KMS-11 (cell line): ENCODE measurements at regions not wholly inside any gene's neighbourhood (a gene's known extent, or its start where the extent isn't known, plus 50 kb on each side); places are given as distances from the start of the nearest gene placed in this dataset.

Experiments
- H2AFZ ChIP-seq: fragments of 200-600 bp; sonication (generic); 2 replicates; pipeline ENCODE4 v1.6.1; 2016; ENCODE audit warnings: antibody characterized with exemption, mixed run types, low read depth
- H3K27ac ChIP-seq: fragments of 200-600 bp; sonication (generic); 2 replicates; pipeline ENCODE4 v1.6.1; 2016; ENCODE audit warnings: mild to moderate bottlenecking, mixed run types
- H3K27me3 ChIP-seq: fragments of 200-600 bp; sonication (generic); 2 replicates; pipeline ENCODE4 v1.6.1; 2017; ENCODE audit warnings: mild to moderate bottlenecking, low read depth, mixed run types, moderate library complexity; ENCODE audit not compliant: insufficient read depth
- H3K36me3 ChIP-seq: fragments of 200-600 bp; sonication (generic); 2 replicates; pipeline ENCODE4 v1.6.1; 2017; ENCODE audit warnings: mild to moderate bottlenecking, mixed run types; ENCODE audit not compliant: insufficient read depth
- H3K4me1 ChIP-seq: fragments of 200-600 bp; sonication (generic); 2 replicates; pipeline ENCODE4 v1.6.1; 2016; ENCODE audit warnings: mild to moderate bottlenecking, low read depth, mixed run types; ENCODE audit not compliant: poor library complexity, severe bottlenecking
- H3K4me2 ChIP-seq: fragments of 200-600 bp; sonication (generic); 2 replicates; pipeline ENCODE4 v1.7.0; 2016; ENCODE audit warnings: mild to moderate bottlenecking, mixed run types
- H3K4me3 ChIP-seq: fragments of 200-600 bp; sonication (generic); IDR thresholded peaks from 2 replicates; pipeline ENCODE4 v1.6.1; 2017; ENCODE audit warnings: low read depth, low read length, mixed read lengths; ENCODE audit not compliant: insufficient read depth
- H3K79me2 ChIP-seq: fragments of 200-600 bp; sonication (generic); 2 replicates; pipeline ENCODE4 v1.6.1; 2016; ENCODE audit warnings: low read depth, mixed run types; ENCODE audit not compliant: insufficient read depth
- H3K9ac ChIP-seq: fragments of 200-600 bp; sonication (generic); 2 replicates; pipeline ENCODE4 v1.6.1; 2016; ENCODE audit warnings: mild to moderate bottlenecking, mixed run types
- H4K20me1 ChIP-seq: fragments of 200-600 bp; sonication (generic); 2 replicates; pipeline ENCODE4 v1.6.1; 2016; ENCODE audit warnings: mild to moderate bottlenecking, mixed run types; ENCODE audit not compliant: insufficient read depth
- TF ChIP-seq, protein P1 (sequence below): fragments of 200-600 bp; sonication (generic); conservative IDR thresholded peaks from 2 replicates; pipeline ENCODE4 v1.6.1; 2017; ENCODE audit warnings: low read depth, mild to moderate bottlenecking, antibody characterized with exemption, low read length, moderate library complexity, mixed read lengths

DNA sequence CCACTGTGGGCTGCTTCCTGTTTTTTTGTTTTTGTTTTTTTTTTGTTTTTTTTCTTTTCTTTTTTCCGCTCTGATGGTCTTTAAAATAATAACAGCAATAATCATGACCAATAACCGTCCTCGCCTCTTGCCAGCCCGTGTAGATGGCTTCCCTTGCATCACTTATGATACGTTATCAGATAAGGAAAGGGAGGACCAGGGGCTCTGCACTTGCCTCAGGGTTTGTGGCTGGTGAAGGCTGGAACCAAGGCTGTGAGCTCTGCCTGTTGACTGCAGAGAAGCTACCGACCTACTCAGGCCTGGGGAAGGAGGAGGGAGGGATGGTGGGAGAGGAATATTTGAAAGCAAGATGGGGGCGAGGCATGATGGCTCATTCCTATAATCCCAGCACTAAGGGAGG lies 114.0 kb upstream of the SDK2 start:
- H3K4me1 ChIP-seq: no peaks in the 10 kb centered on the region
- H3K9ac ChIP-seq: no peak overlapping the region
- TF ChIP-seq, protein P1, sequence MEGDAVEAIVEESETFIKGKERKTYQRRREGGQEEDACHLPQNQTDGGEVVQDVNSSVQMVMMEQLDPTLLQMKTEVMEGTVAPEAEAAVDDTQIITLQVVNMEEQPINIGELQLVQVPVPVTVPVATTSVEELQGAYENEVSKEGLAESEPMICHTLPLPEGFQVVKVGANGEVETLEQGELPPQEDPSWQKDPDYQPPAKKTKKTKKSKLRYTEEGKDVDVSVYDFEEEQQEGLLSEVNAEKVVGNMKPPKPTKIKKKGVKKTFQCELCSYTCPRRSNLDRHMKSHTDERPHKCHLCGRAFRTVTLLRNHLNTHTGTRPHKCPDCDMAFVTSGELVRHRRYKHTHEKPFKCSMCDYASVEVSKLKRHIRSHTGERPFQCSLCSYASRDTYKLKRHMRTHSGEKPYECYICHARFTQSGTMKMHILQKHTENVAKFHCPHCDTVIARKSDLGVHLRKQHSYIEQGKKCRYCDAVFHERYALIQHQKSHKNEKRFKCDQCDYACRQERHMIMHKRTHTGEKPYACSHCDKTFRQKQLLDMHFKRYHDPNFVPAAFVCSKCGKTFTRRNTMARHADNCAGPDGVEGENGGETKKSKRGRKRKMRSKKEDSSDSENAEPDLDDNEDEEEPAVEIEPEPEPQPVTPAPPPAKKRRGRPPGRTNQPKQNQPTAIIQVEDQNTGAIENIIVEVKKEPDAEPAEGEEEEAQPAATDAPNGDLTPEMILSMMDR: no peak
- H3K36me3 ChIP-seq: no peaks in the 10 kb centered on the region
- H4K20me1 ChIP-seq: no peaks in the 10 kb centered on the region
- no peak overlapping the region for H3K4me2 ChIP-seq
- H3K4me3 ChIP-seq: no peak overlapping the region
- no peak overlapping the region for H2AFZ ChIP-seq
- no peaks in the 10 kb centered on the region for H3K79me2 ChIP-seq
- no peak overlapping the region for H3K27ac ChIP-seq
- peaks cover 54% of the 10 kb centered on the region; the same call in 1 of the 2 replicates for H3K27me3 ChIP-seq

DNA sequence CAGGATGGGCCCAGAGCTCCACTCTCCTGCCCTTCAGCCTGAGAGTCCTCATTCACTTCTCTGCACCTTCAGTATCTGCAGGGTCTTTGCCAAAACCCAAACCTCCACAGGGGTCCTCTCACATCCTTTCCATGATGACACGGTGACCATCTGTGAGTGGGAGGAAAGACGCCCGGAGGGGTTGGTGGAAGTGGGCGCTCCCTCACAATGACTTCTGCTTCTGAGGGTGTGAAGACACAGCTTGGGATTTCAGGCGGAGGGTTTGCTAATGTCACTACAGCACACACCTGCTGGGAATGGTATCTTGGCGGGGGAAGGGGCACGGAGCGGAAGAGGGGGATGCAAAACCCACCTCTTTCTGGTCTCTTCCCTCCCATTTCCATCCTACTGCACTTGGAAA lies 115.1 kb upstream of the SDK2 start:
- Histone ChIP-seq H3K9ac (no peak overlapping the region), H4K20me1 (no peaks in the 10 kb centered on the region), H3K4me2 (no peak overlapping the region)

DNA sequence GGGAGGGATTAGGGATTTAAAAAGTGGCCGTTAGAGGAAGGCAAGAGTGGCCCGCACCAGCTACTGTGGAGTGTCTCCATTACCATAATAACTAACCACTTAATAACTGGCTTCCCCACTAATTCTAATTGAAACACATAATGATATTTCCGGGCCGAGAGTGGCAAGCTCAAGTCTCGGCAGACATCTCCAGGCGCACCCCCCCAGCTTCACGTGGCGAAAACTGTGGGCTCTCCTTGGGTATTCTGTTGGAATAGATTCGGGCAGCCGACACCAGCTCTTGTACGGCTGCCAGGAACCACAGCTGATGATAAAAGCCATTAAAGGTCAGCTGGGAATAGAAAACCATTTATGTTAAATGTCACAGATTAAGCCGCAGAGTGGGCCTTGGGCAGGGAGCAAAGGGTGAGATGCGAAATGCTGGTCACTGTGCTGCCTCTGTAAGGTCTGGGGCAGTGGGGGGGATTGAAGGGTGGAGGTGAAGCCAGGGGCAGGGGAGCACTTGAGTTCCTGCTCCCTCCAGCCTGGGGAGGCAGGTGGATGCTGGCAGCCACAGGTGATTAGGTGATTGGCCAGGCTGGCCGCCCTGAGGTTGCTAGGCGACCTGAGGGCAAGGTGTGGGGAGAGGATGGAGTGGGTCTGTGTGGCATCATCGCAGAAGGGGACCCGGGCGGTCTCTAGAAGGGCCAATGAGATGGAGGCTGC lies 115.6 kb upstream of the SDK2 start:
- H3K27me3 ChIP-seq: peaks cover 45% of the 10 kb centered on the region; the same call in 1 of the 2 replicates
- no peaks in the 10 kb centered on the region for H3K79me2 ChIP-seq
- H2AFZ ChIP-seq: no peak overlapping the region
- no peaks in the 10 kb centered on the region for H3K4me1 ChIP-seq
- H3K9ac ChIP-seq: no peak overlapping the region
- H3K4me3 ChIP-seq: no peak overlapping the region
- TF ChIP-seq, protein P1: no peak
- no peaks in the 10 kb centered on the region for H3K36me3 ChIP-seq
- no peak overlapping the region for H3K4me2 ChIP-seq
- no peaks in the 10 kb centered on the region for H4K20me1 ChIP-seq
- H3K27ac ChIP-seq: no peak overlapping the region

More for the DNA sequence above, 115.1 kb upstream of the SDK2 start:
- no peaks in the 10 kb centered on the region for H3K4me1 ChIP-seq
- no peak overlapping the region for H3K4me3 ChIP-seq
- no peak overlapping the region for H3K27ac ChIP-seq
- H3K36me3 ChIP-seq: no peaks in the 10 kb centered on the region
- TF ChIP-seq, protein P1: no peak
- H2AFZ ChIP-seq: no peak overlapping the region
- H3K79me2 ChIP-seq: no peaks in the 10 kb centered on the region
- peaks cover 50% of the 10 kb centered on the region; the same call in 1 of the 2 replicates for H3K27me3 ChIP-seq

DNA sequence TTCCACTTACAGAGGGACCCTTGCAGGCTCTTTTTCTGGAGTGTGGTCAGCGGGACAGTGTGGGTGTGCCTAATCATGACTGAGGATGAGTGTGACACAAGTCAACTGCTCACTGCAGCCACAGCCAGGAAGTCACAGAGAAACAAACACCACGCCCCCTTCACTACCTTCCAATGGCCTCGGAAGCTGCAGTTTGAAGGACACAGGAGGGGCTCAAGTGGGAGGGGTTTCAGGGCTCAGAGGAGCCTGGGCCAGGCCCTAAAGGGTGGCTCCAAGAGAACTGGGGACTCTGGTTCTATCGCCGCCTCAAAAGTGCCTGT lies 116.2 kb upstream of the SDK2 start:
- Histone ChIP-seq H3K4me1 (no peaks in the 10 kb centered on the region), H3K36me3 (no peaks in the 10 kb centered on the region), H3K27ac (no peak overlapping the region), H3K4me2 (no peak overlapping the region), H2AFZ (no peak overlapping the region), H3K9ac (no peak overlapping the region), H3K27me3 (peaks cover 43% of the 10 kb centered on the region; the same call in 1 of the 2 replicates), H4K20me1 (no peaks in the 10 kb centered on the region), H3K4me3 (no peak overlapping the region), H3K79me2 (no peaks in the 10 kb centered on the region)
- TF ChIP-seq, protein P1: no peak
